IPS-18c (cell line): ENCODE measurements at regions not wholly inside any gene's neighbourhood (a gene's known extent, or its start where the extent isn't known, plus 50 kb on each side); places are given as distances from the start of the nearest gene placed in this dataset.

ENCODE experiments used
- H3K4me3 ChIP-seq: 2 replicates; pipeline ENCODE4 v1.7.0; 2013; ENCODE audit warnings: low read depth, mild to moderate bottlenecking, low read length, moderate library complexity; ENCODE audit not compliant: insufficient read depth
- H3K9me3 ChIP-seq: one replicate; pipeline ENCODE4 v1.6.1; 2013; ENCODE audit warnings: mild to moderate bottlenecking, low read length, moderate library complexity; ENCODE audit not compliant: control insufficient read depth, insufficient read depth

GRCh38 chr3:99545941-99546580, 92.3 kb upstream of the COL8A1 start:
- H3K4me3 ChIP-seq: no peak overlapping the region

GRCh38 chr3:99544786-99545281, 93.6 kb upstream of the COL8A1 start:
- Histone ChIP-seq H3K4me3 (no peak overlapping the region), H3K9me3 (no peaks in the 10 kb centered on the region)

More at GRCh38 chr3:99545941-99546580, 92.3 kb upstream of the COL8A1 start:
- no peaks in the 10 kb centered on the region for H3K9me3 ChIP-seq

- Histone ChIP-seq H3K9me3 (no peaks in the 10 kb centered on the region), H3K4me3 (no peak overlapping the region)
These were observed 94.6 kb upstream of the COL8A1 start for GRCh38 chr3:99543796-99544195.

GRCh38 chr3:99542767-99543518, 95.5 kb upstream of the COL8A1 start:
- no peaks in the 10 kb centered on the region for H3K9me3 ChIP-seq
- H3K4me3 ChIP-seq: no peak overlapping the region

GRCh38 chr3:99541181-99541580, 97.2 kb upstream of the COL8A1 start:
- no peak overlapping the region for H3K4me3 ChIP-seq

GRCh38 chr3:99537416-99537815, 101.0 kb upstream of the COL8A1 start:
- H3K9me3 ChIP-seq: peaks cover 2% of the 10 kb centered on the region

More at GRCh38 chr3:99541181-99541580, 97.2 kb upstream of the COL8A1 start:
- H3K9me3 ChIP-seq: no peaks in the 10 kb centered on the region

GRCh38 chr3:99536555-99537314, 101.7 kb upstream of the COL8A1 start:
- Histone ChIP-seq H3K4me3 (no peak overlapping the region), H3K9me3 (peaks cover 2% of the 10 kb centered on the region)

More at GRCh38 chr3:99537416-99537815, 101.0 kb upstream of the COL8A1 start:
- H3K4me3 ChIP-seq: no peak overlapping the region

GRCh38 chr3:99534951-99535704, 103.3 kb upstream of the COL8A1 start:
- no peak overlapping the region for H3K4me3 ChIP-seq
- peaks cover 2% of the 10 kb centered on the region for H3K9me3 ChIP-seq

- Histone ChIP-seq H3K4me3 (no peak overlapping the region), H3K9me3 (peaks cover 2% of the 10 kb centered on the region)
These were observed 106.1 kb upstream of the COL8A1 start for GRCh38 chr3:99532246-99532645.

DNA sequence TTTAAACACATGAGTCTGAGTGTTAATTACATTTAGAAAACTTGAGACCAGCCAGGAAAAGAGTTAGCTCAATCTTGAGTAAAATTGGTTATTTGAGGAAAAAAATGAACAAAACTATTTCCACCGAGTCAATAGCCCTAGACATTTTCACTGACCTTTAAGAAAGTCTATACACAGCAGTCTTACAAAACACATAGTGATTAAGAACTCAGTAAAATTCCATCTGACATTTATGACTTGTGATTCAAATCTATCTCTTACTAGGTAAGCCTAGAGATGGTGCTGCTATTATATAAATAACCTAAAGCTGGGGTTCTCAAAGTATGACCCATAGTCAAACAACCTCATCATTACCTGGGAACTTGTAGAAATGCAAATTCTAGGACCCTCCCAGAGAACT, 109.1 kb upstream of the COL8A1 start:
- Histone ChIP-seq H3K9me3 (no peaks in the 10 kb centered on the region), H3K4me3 (no peak overlapping the region)

DNA sequence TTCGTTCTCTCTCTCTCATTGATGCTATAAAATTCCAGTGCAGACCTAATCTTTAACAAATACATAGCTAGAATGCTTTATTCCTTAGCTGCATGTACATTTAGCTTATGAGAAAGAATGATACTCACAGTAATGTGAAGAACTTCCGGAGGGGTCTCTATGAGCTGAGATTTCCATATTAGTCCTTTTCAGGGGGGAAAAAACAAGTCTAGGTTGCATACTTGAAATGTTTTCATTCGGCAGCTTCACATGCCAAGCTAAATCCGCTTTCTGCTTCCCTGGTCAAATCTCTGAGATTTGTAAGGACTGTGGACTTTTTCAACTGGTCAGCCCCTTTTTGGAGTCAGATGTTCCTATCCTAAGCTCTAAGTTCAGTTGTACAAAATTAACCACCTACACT, 111.5 kb upstream of the COL8A1 start:
- no peak overlapping the region for H3K4me3 ChIP-seq
- no peaks in the 10 kb centered on the region for H3K9me3 ChIP-seq

GRCh38 chr3:99524559-99524958, 113.8 kb upstream of the COL8A1 start:
- no peaks in the 10 kb centered on the region for H3K9me3 ChIP-seq
- no peak overlapping the region for H3K4me3 ChIP-seq

GRCh38 chr3:99523431-99524127, 114.8 kb upstream of the COL8A1 start:
- H3K4me3 ChIP-seq: no peak overlapping the region
- H3K9me3 ChIP-seq: no peaks in the 10 kb centered on the region

GRCh38 chr3:99522147-99522546, 116.2 kb upstream of the COL8A1 start:
- Histone ChIP-seq H3K4me3 (no peak overlapping the region), H3K9me3 (no peaks in the 10 kb centered on the region)

DNA sequence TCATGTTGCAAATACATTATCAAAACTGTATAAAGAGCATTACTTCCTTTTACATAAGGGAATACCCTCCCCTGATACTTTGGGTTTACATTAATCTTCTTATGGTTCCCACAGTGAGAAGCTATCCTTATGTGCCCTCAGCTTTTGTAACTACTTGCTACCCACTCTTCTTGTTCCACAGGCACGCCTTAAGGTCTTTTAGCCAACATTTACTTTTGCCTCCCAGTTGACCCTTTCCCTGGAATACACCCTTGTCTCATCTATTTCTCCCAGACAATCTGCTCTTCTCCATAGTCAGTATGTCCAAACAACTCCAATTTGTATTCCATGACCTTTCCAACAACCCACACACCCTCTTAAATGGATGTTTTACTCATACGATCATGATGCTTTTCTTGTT, 116.8 kb upstream of the COL8A1 start:
- Histone ChIP-seq H3K4me3 (no peak overlapping the region), H3K9me3 (no peaks in the 10 kb centered on the region)

- H3K9me3 ChIP-seq: no peaks in the 10 kb centered on the region
- H3K4me3 ChIP-seq: no peak overlapping the region
These were observed 117.9 kb upstream of the COL8A1 start for GRCh38 chr3:99520513-99520912.

DNA sequence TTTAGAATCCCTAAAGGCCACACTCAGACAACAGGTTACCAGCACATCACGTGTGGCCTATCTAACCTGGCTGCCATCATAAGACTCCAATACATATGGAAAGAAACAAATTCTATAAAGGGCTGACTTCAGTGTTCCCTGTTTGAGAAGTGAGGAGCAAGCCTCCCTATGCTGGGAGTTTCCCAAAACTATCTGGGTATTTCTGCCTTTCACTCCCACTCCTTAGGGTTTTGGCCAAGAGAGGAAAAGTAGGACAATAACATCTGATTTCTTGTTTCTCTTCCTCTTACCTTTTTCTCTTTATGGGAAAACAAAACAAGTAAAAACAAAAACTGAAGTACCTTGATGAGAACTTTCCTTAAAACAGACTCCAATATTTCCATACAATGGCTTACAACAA, 121.5 kb upstream of the COL8A1 start:
- H3K4me3 ChIP-seq: no peak overlapping the region
- H3K9me3 ChIP-seq: no peaks in the 10 kb centered on the region
